HL-60 (cell line): ENCODE measurements at regions not wholly inside any gene's neighbourhood (a gene's known extent, or its start where the extent isn't known, plus 50 kb on each side); places are given as distances from the start of the nearest gene placed in this dataset.

Source experiments
- CTCF ChIP-seq: IDR thresholded peaks from one replicate; pipeline ENCODE4 v1.5.1; 2011; ENCODE audit warnings: low read length, control low read depth, inconsistent platforms; ENCODE audit not compliant: insufficient read depth
- POLR2AphosphoS5 ChIP-seq: IDR thresholded peaks from 2 replicates; pipeline ENCODE4 v1.6.1; 2012; ENCODE audit warnings: low read depth
- REST ChIP-seq: IDR thresholded peaks from 2 replicates; pipeline ENCODE4 v1.6.1; 2012; ENCODE audit warnings: low read depth; ENCODE audit not compliant: insufficient replicate concordance

- no peak for TF ChIP-seq CTCF
- no peak for TF ChIP-seq POLR2AphosphoS5
- no peak for TF ChIP-seq REST
These were observed 586.5 kb upstream of the TBL1XR1 start for GRCh38 chr3:177783767-177784166.
